NCI-H526 treated with DMSO at 0.1 percent for 48 hours (cell line): ENCODE measurements at regions not wholly inside any gene's neighbourhood (a gene's known extent, or its start where the extent isn't known, plus 50 kb on each side); places are given as distances from the start of the nearest gene placed in this dataset.
"Not testable (repeated sequence)": the region's sequence is repeated elsewhere in the genome, so short reads cannot be mapped to it uniquely, and the experiment has no call there.

ENCODE experiments used
- DNase-seq: peaks from one replicate; lab custom pipeline; 2025; lab: John Stamatoyannopoulos, UW

DNA sequence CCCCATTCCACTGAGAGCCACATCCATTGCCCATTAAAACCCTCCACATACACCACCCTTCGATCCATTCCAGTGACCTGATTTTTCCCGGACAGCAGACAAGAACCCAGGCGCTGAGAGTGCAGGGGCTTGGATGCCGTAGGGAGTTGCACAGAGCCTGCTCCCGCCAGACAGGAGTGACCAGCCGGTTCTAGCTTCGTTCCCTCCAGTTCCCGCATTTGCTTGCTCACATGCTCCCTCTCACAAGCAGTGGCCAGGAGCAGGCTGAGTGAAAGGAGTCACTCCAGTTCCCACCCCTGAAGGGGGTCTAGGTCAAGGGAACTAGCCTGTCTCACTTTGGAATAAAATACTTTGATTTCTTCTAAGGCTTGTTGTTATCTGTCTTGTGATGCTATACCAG lies 119.5 kb downstream of the SKIDA1 start:
- DNase-seq, result no peak

DNA sequence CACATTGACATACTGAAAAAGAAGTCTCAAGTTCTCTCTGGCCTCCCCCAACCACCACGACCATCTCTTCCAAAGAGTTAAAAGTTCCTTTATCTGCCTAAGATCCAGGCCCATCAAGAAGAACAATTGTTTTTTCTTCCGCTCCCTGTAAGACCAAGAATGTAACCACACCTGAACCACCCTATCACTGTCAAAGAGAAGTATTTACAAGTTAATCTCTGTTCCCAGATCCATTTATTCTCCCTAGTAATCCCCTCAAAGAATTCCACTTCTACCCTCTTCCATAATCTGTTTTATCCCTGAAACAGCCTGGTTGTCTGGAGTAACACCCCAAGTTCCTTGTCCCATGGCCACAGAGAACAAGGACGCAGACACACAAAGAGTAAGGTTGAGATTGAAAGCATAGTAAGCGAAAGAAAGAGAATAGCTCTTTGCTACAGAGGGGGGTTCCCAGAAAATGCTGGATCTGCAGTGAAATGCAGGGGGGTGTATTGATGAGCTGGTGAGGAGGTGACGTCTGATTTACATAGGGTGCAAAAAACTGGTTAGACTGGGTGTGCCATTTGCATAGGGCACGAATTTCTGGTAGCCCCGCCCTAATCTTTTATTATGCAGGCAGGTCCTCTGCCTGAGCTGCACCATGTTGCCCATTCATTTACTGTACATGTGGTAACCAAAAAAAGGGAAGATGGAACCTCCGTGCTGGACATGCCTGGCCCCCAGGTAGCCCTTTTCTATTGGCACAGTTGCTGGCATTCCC lies 122.0 kb downstream of the SKIDA1 start:
- DNase-seq, result peak; percentile 51

DNA sequence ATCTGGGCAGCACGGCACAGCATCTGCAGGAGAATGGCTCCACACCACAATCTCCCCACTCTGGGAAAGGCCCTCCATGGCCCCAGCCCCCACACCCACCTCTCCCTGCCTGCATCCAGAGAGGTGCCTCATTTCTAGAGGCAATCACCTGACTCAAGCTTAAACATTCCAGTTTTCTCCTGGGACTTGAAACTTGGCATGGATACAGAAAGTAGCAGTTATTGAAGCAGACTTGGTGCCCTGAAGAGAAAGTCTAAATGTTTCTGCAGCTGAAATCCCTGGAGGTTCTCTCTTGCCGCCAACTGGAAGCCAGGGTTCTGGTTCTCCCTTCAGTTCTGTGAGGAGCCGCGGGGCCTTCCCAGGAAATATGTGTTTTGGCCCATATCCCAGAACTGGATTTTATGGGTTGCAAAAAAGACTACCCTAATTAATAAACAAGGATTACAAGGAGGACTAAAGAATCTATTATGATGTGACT lies 122.8 kb downstream of the SKIDA1 start:
- DNase-seq, result no peak

DNA sequence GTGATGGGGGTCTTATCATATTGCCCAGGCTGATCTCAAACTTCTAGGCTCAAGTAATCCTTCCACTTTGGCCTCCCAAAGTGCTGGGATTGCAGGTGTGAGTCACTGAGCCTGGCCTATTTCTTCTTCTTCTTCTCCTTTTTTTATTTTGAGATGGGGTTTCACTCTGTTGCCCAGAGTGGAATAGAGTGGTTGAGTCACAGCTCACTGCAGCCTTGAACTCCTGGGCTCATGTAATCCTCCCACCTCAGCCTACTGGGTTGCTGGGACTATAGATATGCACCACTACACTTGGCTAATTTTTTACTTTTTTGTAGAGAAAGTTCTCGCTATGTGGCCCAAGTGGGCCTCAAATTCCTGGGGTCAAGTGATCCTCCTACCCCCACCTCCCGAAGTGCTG lies 124.3 kb downstream of the SKIDA1 start:
- DNase-seq, result no peak

DNA sequence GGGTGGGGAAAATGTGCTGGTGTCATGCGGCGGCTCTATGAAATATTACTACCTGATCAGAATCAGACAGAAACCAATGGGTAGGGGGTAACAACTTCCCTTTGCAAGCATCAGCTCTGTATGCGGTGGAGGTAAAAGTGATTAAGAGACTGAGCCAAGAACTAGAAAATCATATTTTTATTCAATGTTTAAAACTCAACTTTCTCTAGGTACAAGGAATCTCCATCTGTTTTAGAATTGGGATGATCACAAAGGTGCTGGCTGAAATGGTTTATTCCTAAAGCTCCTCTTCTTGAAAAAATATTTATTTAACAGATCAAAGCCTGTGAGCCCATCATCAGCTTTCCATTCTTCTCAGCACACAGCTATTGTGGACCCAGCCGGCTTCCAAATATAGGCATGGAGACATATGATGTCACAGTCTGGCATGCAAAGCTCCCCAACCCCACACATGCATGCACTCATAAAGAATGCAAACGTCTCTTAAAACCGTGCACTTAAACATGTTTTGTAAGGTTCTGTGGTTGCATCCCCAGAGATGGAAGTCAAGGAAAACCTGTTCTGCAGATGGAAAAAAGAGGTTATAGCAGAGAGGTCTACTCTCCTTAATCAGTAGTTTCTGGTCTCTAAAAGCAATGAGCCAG lies 126.0 kb downstream of the SKIDA1 start:
- DNase-seq, result peak; percentile 49

DNA sequence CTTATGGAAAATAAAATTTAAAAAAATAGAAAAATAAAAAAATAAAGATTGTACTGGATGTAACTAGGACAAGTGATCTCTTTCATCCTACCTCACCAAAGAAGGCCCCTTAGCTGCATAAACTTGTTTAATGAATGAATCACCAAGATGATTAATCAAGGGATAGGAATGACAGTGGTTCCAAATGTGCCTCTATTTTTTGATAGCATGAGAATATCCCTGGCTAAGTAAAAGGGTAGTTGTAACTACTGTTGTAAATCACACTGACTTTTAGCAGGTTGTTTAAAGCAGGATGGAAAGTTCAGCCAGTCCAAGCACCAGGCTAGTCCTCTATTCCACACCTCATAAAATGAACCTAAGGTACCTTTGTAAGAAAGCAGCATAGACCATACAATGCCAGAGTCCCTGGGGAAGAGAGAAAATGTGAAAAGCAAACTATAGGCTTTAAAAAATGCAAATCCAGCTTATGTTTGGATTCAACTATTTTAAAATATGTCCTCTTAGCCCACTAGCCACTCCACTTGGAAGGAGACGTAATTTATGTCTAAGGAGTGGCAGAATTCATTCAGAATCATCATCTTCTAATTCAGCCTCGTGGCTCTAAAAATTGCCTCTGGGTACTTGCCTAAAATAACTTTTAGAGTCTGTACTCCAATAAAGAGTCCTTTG lies 126.8 kb downstream of the SKIDA1 start:
- DNase-seq, result peak; percentile 58

DNA sequence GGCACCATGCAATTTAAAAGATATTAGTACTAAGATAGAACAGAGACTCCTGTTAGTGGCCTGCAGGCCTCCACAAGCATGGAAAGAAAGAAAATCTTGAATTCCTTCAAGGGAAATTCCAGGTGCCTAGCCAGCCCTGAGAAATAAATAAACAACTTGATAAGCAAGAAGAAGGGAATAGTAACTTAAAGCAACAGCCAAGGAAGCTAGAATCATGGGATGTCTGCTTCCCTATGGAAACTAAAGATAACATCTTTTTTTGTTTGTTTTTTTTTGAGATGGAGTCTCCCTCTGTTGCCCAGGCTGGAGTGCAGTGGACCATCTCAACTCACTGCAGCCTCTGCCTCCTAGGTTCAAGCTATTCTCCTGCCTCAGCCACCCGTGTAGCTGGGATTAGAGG lies 128.6 kb downstream of the SKIDA1 start:
- DNase-seq, result no peak

DNA sequence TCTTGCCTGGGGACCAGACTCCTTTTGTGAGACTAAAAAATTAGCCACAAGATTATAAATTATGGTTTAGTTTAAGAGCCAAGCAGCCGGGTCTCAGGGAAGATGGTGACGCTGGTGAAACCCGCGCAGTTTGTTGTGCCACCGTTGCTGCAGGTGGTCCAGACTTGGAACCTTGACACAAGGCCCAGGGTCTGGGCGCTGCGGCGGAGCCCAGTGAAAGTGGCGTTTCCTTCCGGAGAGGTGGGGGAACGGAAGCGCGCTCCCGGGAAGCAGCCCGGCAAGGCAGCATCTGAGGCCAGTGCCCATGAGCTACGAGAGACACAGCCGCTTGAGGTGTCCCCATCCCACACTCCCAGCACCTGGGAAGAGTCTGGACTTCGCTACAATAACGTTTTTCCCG lies 131.6 kb downstream of the SKIDA1 start:
- DNase-seq, result no peak

DNA sequence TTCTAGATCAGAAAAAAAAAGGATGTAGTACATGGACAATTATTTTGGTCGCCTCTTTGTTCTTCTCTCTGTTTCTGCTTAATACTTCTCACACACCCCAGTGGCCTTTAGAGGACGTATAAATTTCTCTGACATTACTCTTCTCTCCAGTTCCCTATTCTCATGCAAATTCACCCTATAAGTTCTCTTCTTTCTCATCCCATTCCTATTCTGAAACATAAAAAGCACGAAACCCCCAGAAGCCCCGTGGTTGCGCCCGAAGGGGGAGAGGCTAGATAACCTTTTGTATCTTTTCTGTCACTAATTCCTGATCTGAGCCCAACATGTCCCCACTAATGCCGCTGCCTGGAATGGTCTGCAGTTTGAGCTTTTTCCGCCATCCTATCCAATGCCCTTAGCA lies 136.9 kb downstream of the SKIDA1 start:
- no peak for DNase-seq

DNA sequence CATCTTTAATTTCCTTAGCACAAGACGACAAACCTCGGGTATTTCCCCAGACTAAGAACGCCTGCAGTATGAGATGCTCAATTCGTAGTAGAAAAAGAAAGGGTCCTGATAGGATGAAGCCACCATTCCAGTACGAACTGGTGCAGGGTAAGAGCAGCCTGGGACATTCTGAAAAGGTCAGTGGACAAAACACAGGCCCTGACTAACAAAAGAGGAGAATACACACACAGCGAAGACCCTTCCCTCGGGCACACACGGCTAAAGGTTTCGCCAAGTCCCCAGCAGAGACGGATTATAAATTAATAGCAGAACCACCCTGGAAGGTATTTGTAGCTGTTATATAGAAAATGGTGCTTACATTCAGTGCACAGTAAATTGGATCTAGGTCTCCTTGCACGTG lies 137.6 kb downstream of the SKIDA1 start:
- DNase-seq, result no peak

DNA sequence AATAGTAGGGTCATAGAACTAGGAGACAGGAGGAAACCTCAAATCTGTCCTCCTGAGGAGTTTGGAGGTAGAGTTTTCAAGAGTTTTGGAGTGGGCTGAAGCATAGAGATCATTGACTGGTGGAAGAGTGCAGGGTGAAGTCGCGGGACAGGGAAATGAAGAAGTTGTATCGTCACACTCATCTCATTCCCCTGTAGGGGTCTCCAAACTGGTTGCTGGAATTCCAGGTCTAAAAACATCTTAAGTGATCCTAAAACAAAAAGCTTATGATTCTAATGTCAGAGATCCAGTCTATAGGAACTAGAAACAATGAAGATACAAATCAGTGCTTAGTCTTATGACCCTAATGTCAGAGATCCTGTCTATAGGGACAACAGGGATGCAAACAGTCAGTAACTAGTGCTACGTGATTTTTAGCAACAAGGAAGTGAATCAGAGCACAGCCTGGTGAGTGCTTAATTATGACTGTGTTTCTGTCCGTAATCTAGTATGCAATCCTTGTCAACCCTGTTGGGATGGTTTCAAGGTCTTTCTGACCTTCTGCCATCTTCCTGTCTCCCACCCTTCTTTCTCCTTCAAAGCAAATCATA lies 139.4 kb downstream of the SKIDA1 start:
- DNase-seq, result no peak

DNA sequence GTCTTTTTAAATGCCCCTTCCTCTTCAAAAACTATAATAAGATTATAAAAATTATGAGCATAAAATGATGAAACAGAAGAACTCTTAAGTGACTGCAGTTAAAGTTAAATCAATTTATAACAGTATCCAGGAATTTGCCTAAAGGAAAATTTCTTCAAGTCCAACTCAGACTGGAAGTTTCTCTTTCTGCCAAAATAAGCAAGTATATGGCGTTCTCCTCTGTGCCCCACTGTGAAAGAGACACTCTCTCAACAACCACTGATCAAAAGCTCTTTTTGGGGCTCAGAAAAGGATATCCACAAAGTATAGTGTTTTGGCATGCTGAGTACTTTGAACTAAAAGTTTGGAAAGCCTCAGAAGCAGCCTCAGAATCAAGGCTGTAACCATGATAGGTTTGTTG lies 139.9 kb downstream of the SKIDA1 start:
- DNase-seq, result no peak

DNA sequence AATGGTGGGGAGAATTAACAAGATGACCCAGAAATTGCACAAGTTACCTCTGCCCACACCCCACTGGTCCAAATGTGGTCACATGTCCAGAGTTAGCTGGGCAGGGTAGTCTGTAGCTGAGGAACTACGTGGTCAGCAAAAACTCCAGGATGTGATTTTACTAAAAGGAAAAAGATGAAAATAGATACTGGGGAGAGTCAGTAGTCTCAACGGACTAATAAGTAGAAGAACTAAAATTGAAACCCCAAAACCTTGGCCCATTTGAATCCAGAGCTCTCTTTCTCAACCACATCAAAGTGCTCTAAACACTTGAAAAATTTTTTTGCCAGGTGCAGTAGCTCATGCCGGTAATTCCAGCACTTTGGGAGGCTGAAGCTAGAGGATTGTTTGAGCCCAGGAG lies 146.3 kb downstream of the SKIDA1 start:
- no peak for DNase-seq

DNA sequence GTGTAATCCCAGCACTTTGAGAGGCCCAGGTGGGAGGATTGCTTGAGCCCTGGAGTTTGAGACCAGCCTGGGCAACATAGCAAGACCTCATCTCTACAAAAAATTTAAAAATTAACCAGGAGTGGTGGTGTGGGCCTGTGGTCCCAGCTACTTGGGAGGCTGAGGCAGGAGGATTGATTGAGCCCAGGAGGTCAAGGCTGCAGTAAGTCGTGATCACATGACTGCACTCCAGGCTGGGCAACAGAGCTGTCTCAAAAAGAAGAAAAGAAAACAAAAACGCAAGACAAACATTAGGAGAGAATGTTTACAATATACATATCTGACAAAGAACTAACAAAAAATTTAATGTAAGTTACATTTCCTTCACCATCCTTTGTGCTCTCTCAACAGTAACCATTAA lies 150.2 kb downstream of the SKIDA1 start:
- not testable (repeated sequence) for DNase-seq

DNA sequence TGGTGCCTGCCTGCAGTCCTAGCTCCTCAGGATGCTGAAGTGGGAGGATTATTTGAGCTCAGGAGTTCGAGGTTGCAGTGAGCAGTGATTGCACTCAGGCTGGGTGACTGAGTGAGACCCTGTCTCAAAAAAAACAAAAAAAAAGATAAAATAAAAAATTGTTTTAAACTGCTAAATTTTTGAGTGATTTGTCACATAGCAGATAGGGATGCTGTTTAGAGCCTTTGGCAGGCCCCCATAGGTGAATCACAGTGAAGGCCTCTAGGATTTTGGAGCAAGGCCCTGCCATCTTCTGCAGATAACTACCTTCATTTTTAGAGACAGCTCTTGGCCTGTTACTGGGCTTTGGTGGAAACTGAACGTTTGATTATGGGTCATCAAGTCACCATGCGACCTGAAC lies 151.6 kb downstream of the SKIDA1 start:
- not testable (repeated sequence) for DNase-seq

DNA sequence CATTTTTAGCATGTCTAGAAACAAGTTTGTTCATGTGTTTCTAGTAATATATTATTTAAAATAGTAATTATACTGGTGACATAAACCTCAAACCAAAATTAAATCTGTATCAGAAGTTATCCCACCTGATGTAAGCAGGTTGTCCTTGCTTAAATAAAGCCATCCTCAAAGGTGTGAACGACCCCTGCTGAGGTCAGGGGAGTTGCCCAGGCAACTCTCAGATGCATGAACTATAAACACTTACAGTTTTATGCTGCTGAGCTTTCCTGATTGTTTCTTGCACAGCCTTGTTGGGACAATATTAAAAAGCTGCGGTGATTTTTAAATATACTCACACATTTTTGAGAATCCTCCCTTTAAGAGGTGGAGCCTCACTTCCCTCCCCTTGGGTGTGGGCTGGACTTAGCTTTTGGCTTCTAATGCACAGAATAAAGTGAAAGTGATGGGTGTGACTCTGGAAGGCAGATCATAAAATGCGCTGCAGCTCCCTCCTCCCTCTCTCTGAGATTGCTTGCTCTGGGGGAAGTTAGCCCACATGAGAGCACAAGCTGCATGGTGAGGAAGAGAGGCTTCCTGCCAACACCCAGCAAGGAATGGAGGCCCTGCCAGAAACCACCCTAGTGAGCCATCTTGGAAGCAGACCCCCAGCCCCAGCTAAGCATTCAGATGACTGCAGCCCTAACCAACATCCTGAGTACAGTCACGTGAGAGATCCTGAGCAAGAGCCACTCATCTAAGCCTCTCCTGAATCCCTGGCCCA lies 152.7 kb downstream of the SKIDA1 start:
- no peak for DNase-seq

DNA sequence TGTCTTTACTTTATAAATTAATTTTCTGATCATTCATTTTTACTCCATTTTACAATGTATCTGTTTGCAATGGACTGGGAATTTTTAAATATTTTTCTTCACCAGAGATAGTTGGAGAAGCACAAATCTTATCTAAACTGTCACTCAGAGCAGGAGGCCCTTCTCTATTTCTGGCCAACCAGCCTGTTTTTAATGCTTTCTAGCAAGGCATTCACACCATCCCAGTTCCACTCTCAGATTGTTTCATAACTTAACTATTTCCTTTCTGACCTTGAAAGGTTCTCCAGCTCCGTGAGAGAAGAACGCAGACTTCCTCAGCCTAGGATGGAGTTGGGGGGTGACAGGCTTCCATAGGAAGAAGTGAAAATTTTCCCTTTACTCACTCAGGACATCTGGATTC lies 155.8 kb downstream of the SKIDA1 start:
- no peak for DNase-seq

DNA sequence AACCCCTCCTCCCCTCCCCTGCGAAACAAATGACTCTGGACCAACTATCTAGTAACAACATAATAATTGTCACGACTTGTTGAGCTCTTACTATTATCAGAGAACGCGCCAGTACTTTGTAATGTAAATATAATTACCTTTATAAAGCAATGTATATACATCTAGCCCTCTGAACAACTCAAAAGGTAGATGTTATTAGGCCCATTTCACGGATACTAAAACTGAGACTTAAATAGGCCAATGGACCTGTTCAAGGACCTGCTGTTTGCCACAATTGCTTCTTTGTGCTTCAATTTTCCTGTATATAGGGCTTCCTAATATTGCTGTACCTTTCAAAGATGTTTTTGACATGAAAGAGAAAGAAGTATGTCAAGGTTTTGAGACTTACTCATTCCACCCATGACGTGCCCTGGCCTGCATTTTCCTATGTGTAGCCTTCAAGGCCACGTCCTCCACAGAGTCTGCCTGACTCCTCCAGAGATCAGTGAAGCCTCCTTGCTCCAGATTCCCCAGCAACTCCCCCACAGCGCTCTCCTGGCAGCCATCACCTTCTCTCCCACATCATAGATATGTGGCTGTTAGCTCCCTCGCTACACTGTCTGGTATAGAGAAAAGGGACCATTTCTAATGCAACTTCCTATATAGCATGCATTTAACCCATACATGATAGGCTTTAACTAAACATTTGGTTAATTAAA lies 156.6 kb downstream of the SKIDA1 start:
- no peak for DNase-seq

DNA sequence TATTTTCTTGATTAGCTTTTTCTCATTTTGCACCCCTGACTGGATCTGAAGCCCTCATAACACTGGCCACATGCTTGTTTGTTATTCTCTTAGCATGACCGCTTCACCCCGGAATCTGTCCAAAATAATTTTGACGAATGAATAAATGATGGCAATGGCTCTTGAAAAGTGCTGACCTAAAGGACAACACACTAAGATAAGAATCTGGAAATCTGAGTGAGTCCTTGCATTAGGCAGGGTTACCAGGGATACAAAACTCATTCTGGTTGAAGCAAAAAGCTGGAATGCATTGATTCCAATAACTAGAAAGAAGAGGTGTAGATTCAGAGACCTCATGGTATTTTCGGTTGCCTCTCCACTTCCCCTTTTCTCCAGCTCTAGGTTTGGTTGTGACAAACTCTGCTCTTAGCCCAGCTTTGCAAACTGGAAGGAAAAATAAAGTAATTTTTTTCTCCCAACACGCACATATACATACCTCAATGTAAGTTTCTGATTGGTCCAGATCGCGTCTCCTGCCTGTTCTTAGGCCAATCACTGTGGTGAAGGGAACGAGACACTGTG lies 157.4 kb downstream of the SKIDA1 start:
- no peak for DNase-seq

DNA sequence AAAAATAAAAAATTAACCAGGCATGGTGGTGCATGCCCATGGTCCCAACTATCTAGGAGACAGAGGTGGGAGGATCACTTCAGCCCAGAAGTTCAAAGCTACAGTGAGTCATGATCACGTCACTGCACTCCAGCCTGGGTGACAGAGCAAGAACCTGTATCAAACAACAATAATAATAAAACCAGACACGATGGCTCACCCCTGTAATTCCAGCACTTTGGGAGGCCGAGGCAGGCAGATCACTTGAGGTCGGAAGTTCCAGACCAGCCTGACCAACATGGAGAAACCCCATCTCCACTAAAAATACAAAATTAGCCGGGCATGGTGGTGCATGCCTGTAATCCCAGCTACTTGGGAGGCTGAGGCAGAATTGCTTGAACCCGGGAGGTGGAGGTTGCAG lies 159.4 kb downstream of the SKIDA1 start:
- DNase-seq, result not testable (repeated sequence)
